ENCODE measurements at regions not wholly inside any gene's neighbourhood (a gene's known extent, or its start where the extent isn't known, plus 50 kb on each side); places are given as distances from the start of the nearest gene placed in this dataset.
"Not testable (repeated sequence)": the region's sequence is repeated elsewhere in the genome, so short reads cannot be mapped to it uniquely, and the experiment has no call there.

DNA sequence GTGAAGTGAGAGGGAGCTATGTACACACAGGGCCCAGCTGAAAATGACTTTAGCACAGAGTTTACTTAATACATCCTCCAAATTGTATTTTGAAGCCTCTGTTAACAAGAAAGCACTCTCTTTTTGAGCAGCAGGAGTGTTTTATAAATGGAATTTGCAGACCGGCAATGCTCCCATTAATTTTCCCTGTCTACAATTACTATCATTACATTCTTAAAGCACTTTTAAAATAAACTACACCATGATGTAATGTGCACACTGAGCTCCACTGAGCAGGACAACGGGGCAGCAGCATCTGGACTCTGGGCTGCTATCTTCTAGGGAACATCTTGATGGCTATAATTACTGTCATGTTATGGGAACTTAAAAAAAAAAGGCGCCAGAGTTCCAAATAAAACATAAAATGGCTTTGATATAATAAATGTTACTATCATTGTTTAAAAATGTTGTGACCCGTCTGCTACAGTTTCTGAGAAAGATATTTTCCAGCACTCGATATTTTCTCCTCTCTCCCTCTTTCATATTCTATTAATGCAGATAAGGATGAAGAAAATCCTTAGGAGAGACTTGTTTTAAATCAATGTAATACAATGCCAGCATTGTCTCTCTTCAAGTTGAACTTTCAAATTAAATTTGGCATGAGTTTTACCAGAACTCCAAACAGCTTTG lies 150.9 kb downstream of the HLX start:
- no peak for DNase-seq

DNA sequence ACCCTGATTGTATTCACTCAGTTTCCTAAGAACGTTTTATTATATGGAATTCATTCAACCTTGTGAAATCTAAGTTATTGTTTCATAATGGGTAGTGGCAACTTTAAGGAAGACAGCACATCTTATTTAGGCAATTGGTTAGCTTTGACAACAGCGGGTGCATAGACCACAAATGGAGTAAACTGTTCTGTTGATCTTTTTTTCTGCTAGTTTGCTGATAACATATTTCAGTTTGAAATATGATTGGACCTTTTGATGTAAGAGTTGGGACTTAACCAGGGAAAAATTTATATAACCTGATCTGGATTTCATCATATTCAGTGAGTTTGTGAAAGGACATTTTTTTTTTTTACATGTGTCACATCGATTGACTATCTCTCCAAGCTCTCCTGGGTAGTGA lies 151.7 kb downstream of the HLX start:
- DNase-seq, result no peak

DNA sequence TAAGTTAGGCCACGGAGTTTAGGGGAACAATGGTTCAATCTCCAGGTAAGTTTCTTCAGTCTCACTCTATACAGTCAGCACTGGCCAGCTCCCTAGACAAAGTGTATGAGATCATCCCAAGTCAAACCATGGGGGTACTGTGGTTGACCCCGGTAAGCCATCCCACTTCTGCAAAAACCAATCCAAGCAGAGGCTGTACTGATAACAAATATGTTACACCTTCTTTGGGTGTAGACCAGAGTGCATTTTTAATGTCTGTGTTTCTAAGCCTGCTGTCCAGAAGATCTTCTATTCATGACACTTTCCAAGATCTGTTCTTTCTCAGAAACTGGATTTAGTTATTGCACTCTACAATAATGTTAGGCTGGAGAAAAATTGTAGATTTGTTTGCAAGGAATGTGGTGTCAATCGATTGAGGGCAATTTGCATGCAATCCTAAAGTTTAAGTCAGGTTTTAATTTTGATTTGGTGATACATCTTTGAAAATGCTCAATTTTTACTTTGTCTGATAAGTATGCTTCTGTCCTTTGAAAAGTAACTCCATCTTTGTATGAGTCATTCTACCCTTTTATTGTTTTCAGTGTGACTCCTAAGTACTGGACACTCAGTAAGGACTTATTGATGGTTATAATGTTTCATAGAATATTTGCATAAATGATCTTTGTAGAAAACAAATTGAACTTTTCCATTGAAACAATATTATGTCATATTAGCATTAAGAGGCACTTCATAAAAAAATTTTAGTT lies 152.4 kb downstream of the HLX start:
- no peak for DNase-seq

DNA sequence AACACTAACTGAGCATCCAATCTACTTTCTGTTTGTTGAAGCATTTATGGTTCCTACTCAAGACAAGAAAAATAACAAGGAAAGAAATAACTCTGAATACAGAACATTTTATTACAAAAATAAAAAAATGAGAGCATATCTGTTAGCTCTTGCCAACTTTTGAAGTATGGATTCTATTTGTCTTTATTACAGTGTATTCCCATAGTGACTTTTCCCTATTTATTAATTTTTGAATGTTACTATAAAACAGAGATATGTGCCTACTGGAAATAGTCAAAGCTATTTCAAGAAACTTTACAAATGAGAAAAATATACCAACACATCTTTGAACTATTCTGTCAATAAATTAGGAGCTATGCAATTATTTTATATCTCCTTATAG lies 153.0 kb downstream of the HLX start:
- DNase-seq, result no peak

DNA sequence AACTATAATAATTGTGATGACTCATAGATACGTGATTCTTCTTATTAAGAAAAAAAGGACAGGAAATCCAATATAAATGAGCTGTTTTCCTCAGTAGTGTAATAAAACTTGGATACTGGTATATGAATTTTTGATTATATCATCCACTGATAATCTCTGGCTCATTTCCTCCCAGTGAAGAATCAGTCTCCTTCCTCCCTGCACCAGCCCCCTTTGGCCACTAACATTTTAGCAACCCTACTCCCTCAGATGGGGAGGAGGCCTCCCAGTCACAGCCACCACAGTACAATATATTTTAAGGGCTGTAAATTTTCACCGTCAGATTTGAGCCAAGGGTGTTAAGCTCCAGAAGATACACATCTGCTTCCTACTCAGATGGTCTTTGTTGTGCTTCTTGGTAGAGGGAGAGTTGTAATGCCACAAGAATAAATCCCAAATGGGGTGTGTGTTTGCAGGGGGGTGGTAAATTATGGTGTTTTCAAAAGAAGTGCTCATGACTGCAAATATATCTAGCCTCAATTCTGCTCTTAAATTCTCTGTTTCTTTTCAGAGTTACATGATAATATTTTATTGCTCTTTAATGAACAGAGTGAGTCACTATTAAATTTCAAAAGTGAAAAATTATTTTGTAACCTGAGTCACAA lies 153.5 kb downstream of the HLX start:
- no peak for DNase-seq

DNA sequence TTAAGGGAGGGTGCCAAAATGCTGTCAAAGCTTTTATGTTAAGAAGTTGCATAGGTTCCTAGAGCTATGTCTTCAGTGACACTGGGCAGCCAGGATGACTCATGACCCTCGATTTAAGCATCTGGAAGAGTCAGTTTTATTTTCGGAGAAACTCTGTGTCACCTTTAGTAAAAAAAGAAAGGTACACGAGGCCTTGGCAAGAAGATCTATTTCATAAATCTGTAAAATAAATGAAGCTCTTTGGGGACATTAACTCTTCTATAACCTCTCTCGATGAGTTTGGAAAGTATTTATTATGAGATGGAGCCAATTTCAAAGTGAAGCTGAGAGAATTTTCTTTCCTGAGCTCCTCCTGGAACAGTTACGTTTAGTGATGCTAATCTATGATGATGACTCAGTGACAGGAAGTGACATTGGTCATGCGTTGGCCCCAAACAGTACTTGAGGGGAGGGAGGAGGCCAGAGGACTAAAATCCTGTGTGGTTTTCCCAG lies 156.5 kb downstream of the HLX start:
- DNase-seq, result peak; percentile 8

DNA sequence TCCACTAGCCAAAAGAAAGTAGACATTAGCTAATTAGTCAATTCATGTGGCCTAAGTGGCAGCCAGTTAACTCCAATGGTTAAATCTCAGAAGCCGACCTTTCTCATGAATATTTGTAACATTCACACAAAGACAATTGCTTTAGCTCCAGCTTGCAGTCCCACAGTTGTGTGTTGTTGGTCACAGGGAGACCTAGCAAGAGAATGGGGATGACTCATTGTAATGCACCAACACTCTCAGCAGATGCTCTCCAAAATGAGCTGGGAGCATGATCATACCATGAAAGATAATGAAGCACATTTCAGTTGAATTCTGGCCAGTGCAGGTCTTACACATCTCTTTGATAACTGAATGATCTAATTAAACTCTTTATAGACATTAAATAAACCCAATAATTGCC lies 160.4 kb downstream of the HLX start:
- no peak for DNase-seq

DNA sequence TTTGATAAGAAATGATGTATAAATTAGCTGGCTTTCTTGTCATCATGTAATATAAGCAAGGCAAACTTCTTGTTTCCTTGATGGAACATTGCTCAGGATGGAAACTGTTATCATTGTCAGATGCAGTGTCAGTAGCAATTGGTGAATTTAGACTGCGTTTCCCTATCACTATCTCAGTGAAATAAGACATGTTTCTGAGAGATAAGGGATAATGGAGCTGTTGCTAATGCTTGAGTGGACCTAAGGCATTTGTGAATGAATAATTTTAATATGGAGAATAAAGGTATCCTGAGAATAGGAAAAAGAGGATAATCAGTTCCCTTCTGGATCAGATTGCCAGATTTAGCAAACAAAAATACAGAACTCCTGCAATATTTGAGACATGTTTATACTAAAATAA lies 160.9 kb downstream of the HLX start:
- DNase-seq, result no peak

DNA sequence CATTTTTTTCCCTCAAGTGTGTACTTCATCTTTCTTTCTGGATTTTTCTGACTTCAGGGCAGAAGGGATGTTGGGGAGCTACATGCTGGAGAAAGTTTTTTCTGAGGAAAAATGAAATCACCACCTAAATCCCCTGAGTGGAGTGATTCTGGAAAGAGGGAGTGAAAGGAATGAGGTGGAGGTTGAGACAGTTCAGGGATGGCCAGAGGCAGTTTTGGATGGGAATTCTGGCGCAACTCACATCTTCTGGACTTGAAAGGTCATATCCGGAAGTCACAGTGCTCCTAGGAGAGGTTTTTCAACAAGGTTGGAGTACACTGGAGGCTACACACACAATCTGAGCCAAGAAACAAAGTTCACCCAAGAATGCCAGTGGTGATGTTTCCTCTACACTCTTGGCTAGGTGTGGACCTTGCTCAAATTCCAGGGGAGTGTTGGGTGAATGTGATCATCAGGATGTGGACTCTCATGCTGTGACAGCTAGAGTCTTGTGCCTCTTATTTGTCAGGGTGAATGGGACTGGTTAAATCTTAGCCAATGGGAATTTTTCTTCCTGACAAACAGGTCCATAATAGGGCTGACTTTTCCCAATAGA lies 161.5 kb downstream of the HLX start:
- no peak for DNase-seq

DNA sequence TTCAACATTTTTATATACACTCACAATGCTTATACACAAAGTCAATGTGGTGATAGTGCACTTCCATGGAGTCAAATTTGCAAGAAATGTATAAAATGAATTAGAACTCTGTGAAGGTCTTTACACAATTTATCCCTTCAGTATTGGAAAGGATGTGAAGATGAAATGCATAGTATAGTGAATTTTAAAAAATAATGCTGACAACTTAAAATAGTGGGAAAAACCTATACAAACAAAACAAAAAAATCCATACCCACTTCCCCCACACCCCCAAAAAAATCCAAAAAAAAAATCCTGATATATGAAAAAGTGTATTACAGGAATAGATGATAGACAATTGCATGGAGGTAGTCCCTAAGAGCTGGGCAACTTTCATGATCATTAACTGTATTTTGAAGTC lies 165.3 kb downstream of the HLX start:
- no peak for DNase-seq

DNA sequence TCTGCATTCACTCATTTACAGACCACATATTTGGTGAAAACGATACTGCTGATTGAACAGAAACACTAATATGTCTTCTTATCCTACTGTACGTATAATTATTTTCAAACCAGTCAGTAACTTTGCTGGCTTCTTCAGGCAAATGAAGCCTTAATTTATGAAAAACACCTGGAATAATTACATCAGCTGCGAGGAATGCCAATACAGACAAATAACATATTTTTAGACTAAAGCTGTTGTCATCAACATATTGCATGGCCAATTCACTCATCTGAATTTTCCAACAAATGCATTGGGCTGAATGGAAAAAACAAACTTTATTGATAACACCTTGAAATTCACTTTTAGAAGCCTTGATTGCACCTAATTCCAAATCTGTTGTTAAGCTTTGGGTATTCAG lies 165.9 kb downstream of the HLX start:
- DNase-seq, result no peak

DNA sequence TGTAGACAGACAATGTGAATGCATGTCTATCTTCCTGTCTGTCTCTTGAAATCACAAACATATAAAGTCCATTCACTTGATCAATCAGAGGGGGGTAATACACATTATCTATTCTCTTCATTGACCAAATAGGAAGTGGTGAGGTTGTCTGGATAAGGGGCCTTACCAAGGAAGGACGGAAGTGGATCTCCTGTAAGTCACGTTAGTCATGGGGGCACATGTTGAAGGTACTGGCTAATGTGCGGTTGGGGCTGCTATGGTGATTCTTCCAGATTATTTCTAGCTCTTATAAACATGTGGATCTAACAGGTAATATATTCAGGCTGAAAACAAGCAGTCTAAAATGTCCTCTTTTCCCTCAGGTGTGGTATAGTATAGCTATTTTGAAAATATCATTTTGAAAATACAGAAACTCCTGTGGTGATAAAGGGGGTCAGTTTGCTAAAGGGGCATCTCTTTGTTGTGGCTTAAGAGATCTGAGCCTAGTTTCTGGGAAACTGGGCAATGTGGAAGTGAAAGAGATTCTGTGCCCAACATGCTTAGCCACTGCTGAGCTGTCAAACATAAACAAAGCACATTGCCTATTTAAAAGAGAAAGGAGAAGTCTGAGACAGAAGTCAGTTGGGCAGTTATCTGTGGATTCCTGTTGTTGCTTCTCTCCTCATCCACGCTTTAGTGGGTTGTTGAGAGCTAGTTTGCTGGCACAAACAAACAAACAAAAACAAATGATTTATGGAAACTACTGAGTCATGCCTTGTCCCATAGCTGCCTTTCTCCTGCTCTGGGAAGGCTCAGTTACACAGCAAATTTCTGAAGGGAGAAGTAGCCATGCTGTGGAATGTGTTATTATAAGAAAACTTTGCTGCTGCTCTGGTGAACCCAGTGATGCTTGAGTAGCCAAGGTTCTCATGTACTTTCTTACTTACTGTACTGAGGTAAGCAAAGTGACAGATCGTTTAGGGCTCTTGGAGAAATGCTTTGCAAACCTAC lies 166.9 kb downstream of the HLX start:
- DNase-seq, result peak; percentile 22

DNA sequence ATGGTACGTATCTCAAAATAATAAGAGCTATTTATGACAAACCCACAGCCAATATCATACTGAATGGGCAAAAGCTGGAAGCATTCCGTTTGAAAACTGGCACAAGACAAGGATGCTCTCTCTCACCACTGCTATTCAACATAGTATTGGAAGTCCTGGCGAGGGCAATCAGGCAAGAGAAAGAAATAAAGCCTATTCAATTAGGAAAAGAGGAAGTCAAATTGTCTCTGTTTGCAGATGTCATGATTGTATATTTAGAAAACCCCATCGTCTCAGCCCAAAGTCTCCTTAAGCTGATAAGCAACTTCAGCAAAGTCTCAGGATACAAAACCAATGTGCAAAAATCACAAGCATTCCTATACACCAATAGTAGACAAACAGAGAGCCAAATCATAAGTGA lies 172.1 kb downstream of the HLX start:
- DNase-seq, result not testable (repeated sequence)

DNA sequence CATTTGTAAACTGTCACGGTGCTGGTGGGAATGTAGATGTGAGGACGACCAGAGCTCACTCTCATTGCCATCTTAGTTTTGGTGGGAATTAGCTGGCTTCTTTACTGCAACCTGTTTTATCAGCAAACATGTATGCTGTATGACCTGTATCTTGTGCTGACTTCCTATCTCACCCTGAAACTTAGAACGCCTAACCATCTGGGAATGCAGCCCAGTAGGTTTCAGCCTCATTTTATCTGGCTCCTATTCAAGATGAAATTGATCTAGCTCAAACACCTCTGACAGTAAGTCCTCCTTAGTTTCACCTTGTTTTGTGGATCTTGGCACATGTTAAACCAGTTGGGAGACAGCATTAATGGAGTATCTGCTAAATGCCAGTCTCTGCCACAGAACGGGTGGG lies 174.6 kb downstream of the HLX start:
- DNase-seq, result no peak

DNA sequence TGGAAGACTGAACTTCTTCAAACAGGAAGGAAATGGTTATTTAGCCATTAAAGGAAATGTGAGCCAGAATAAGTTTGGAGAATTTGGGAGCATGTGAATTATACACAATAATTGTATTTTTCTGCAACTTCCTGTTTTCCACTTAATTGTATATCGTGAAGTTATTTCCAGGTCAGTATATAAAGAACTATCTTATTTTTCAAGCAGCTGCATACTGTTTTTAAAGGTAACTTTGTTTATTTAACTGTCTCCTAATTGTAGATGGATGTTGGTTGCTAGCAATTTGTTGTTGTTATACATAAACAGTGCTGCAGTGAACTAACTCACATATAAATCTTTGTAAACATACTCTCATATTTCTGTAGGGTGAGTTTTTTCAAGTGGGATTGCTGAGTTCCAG lies 180.3 kb downstream of the HLX start:
- DNase-seq, result no peak

DNA sequence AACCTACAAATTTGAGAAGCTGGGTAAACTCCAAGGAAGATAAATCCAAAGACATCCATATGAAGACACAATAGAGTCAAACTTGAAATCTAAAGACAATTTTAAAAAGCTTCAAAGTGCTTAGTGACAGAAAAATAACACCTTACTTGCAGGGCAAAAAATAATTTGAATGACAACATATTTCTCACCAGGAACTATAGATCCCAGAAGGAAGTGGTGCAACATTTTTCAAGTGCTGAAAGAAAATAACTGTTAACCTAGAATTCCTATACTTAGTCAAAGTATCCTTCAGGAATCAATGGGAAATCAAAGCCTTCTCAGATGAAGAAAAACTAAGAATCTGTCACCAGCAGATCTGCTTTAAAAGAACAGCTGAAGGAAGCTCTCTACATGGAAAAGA lies 184.4 kb downstream of the HLX start:
- DNase-seq, result no peak

DNA sequence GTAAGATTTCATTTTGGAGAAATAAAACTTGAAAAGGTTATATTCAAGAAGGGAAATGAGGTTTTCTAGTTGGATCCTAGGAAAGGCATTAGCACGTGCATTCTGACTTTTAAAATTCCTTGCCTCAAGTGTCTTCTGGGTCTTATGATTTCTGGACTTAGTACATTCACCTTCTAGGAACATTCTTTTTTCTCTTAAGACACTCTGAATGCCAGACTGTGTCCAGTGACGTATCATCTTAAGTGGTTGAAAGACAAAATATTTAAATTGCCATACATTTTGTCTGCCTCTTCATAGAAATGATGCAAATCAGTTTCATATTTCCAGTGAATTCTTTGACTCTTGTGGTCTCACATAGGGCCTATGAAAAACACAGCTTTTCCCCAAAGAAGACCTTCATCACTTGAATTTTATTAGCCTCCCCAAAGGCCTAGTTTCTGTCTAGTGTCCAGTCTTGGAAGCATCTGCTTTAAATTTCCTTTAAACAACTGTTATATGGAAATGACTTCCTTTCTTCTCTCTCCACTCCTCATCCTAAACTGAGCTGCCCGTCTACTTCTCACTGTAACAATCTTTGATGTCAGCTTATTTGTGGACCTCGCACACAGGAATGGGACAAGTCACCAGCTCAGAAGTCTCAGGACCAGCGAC lies 187.2 kb downstream of the HLX start:
- no peak for DNase-seq

DNA sequence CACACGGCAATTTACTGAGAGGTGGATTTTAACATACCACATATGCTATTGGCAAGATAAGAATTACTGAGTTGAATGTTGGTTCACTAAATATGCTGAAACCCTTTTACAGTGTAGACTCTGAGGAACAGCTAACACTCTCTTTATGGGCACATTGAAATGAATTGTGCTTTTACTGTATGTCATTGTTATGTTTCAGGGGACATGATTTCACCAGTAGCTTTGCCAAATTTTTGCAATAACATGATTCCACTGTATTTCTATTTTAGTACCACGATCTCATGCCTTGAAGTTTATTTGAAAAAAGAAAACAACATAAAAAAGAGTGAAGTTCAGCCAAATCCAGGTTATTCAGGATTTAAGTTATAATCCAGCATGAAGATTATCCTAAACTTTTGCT lies 188.5 kb downstream of the HLX start:
- no peak for DNase-seq

DNA sequence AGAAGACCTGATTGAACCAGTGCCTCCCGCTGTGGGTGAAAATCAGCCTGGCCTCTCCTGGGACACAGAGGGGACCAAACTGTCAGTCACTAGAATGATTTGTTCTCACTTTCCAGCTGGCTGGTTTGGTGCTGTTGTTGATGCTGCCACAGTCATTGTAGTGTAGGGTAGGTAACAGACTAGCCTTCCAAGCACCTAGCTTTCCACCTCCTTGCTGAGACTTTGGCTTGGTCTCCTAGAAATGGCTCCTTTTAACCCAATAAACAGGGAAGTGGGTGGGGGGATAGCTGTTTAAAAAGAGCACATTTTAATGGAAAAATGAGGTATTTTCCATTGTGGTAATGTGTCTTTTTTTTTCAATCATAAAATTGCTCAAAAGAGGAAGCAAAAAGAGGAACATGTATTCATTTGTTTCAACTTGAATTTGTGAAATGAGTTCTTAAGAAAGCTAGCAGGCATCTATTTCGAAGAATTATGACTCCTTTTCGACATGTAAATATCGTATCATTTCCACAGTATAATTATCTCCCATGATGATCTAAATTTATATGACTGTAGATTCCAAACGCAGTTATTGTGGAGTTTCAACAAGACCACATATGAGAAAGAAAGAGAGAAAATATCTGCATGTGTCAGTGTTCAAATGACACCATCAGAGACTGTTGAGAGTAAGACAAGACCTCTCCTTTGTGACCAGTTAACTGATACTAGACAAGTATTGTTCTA lies 190.1 kb downstream of the HLX start:
- peak; percentile 42 for DNase-seq

DNA sequence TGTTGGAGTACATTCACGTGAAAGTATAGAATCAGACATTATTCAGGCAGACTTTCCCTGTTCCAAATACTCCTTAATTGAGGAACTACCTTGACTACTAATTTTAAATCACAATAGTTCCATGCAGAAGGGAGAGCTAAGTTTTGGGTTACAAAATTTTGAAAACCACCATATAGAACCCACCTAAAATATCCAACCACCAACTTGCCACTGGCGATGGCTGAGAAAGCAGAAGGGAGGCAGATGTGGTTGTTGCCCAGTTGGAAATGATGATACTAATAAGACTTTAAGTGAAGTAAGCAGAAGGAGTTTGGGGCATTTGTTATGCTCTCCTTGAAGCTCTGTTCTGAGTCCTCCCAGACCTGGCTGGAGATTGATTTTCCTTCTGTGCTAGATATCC lies 190.7 kb downstream of the HLX start:
- DNase-seq, result no peak

DNA sequence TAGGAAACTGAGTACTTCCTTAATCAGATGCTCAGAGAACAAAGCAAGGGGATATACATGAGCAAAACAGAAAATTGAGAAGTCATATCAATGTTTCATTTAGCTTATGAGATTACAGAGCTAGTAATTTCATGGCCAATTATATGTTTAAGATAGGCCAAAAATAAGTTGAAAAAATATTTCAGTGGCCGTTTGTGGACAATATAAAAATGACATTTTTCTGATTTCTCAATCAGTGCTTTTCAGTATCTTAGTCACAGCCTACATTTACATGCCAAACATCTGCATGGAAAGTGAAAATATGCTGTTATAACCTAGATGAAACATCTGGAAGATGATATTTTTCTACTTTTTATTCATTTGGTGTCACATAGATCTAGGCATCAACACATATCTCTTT lies 192.5 kb downstream of the HLX start:
- DNase-seq, result no peak
